SK-MEL-5 (cell line): ENCODE measurements at regions not wholly inside any gene's neighbourhood (a gene's known extent, or its start where the extent isn't known, plus 50 kb on each side); places are given as distances from the start of the nearest gene placed in this dataset.
"Not testable (repeated sequence)": the region's sequence is repeated elsewhere in the genome, so short reads cannot be mapped to it uniquely, and the experiment has no call there.

ENCODE experiments used
- DNase-seq: peaks from one replicate; pipeline ENCODE4 v3.0.0-alpha.2; 2016; ENCODE audit warnings: low read depth, low spot score
- in situ Hi-C: cut with HindIII; loops from 2 replicates; pipeline ENCODE4 v1.10.0; 2016; ENCODE audit warnings: low sequenced_read_pairs, high pct_unique_total_duplicates, low pct_unique_long_range_greater_than_20kb

DNA sequence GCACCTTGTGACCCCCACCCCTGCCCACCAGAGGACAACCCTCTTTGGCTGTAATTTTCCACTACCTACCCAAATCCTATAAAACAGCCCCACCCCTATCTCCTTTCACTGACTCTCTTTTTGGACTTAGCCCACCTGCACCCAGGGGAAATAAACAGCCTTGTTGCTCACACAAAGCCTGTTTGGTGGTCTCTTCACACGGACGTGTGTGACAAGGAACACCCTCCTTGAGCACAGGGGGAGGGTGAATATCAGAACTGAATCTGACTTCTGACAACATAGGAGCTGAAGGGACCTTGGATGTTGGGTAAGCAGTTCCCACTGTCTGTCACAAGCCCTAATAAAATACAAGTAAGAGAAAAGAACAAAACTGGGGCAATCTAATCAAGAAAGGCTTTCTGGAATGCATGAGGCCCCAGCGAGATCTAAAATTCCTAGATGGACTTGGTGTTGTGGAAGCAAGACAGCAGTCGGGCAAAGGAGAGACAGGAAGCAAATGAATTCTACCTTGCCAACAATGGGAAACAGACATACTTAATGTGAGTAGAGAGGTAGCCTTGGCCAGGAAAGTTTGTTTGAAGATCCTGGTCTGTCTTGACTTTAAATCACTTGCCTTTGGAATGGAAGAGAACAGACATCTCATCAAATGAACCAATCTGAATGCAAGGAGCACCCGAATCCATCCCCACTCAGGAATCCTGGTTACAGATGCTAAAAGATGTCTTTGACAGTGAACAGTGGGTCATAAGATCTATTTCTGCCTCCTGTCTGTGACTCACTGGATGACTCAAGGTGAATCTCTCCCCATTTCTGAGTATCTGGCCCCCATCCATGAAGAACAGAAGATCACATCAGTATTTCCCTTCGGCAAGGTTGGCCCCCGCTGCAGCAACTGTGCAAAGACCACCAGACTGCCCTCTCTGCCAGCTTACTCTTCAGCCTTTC, 53.3 kb downstream of the OLFML3 start:
- in situ Hi-C loops: no loop called here

GRCh38 chr1:114033216-114033706, 54.0 kb downstream of the OLFML3 start:
- DNase-seq: peak; percentile 42
- in situ Hi-C loops: no loop called here

More for the DNA sequence above, 53.3 kb downstream of the OLFML3 start:
- no peak for DNase-seq

DNA sequence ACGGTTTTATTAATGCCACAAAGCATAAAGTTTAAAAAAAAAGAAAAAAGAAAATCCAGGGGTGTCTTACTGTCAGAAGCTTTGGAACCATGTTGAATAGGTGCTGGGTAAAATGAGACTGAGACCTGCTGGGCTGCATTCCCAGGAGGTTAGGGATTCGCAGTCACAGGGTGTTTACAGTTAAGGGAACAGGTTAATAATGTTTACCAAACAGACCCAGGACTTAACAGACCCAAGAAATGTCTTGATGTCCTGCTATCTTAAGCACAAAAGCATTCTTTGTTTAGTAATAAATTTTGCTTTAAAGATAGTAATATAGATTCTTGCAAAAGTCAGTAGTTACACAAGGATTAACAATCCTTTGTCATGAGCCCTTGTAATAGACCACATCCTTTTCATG, 54.7 kb downstream of the OLFML3 start:
- no peak for DNase-seq
- in situ Hi-C loops: no loop called here

DNA sequence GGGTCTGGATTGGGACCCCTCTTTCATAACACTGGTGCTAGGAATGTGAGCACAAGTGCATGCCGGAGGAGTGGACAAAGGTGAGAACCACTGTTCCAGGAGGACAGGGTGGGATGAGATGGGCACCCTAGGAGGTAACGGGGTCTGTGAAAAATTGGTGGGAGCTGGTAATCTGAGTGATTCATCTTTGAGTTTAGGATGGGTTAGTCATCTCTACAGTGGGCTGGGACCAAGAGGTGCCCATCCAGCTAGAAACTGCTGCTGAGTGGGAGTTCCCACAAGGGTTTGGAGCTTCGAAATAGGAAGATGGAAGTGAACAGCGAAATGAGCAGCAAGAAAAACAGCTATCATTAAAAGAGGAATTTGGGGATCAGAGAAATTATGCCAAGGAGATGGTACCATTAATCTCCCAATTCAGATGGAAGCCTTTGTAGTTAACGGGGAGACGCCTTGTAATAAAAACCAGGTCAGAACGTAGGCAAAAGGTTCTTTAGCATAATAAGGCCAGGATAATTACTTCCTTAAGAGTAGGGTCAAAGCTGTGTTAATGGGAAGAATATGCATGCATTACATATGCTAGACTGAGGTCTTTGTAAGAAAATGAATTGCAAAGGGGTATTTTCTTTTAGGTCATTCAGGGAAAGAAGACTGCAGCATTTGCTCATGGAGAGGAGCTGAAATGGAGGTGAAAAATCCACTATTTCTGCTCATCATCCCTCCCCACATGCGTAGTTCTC, 55.5 kb downstream of the OLFML3 start:
- DNase-seq: no peak
- in situ Hi-C loops: no loop called here

DNA sequence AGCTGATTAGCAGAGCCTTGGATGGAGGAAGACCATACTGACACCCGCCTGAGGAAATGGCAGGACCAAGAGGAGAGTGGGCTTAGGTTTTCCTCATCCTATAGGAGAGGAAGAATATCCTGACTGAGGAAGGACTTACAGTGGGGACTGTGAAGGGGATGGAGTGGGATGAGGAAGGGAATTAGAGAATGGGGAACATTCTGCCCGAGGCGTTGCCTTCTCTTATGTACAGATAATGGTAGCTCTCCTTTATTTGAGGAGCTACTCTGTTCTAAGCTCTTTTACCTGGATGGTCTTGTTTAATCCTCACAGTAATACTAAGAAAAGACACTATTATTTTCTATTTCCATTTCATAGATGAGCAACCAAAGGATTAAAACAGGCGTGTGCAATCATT, 56.0 kb downstream of the OLFML3 start:
- in situ Hi-C loops: no loop called here

GRCh38 chr1:114036841-114037630, 57.8 kb downstream of the OLFML3 start:
- DNase-seq, in situ Hi-C loops: not testable (repeated sequence)

More for the DNA sequence above, 56.0 kb downstream of the OLFML3 start:
- DNase-seq: no peak

DNA sequence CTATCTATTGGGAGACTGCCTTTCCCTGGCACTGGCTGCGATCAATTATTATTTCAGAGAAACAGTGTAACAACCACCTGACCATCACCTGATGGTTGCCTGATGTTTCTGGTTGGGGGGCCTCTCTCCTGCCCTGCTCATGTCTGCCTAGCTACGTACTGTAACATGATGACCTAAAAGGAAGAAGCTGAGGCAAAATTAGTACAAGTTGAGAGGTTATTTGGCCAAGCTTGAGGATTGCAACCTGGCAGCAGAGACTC, 58.3 kb downstream of the OLFML3 start:
- in situ Hi-C loops: no loop called here
- DNase-seq: no peak

DNA sequence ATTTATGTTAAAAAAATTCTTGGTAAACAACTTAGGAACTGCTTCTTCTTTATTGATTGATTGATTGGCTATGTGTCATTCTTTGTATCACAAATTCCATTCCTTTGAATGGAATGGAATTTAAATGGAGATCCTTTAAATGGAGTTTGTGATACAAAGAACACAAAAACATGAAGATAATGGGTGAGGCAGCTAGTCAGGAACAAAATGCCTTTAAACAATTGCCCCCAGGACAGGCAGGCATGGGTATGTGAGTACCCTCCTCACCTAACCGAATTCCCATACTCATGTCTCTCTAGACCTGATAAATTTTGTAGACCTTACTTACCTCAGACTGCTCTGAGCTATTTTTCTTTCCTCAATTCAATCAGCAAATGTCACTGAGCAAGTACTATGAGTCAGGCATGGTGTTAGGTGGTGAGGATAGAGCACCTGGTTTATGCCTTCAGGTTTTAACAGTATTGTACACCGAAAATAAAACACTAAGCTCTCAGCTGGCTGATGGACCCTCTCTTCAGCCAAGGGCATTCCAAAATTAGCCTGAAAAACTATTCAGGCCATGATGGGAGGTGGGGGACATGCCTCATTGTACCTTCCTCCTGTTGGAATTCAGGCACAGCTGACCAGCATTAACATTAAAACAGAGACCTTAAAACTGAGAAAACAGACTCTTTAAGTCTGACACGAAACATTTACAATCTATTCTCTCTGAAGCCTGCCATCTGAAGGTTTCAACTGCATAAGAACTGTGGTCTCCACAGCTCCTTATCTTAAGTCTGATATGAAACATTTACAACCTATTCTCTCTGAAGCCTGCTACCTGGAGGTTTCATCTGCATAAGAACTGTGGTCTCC, 58.9 kb downstream of the OLFML3 start:
- DNase-seq: no peak
- in situ Hi-C loops: no loop called here
